Neutrophil (primary cell): ENCODE measurements at regions not wholly inside any gene's neighbourhood (a gene's known extent, or its start where the extent isn't known, plus 50 kb on each side); places are given as distances from the start of the nearest gene placed in this dataset.

Experiments used
- H3K27ac ChIP-seq: fragments of 200-600 bp; sonication (generic); 2 replicates; pipeline ENCODE4 v1.5.1; 2016; ENCODE audit warnings: mild to moderate bottlenecking, moderate library complexity
- H3K27me3 ChIP-seq: fragments of 200-600 bp; sonication (generic); 2 replicates; pipeline ENCODE4 v1.6.0; 2016; ENCODE audit warnings: mild to moderate bottlenecking
- H3K36me3 ChIP-seq: fragments of 200-600 bp; sonication (generic); 2 replicates; pipeline ENCODE4 v1.5.1; 2017
- H3K4me1 ChIP-seq, 2 experiments: fragments of 200-600 bp in 1 of 2; sonication (generic) in 1 of 2; 1 replicate in 1 of 2; 2 replicates in 1 of 2; pipeline versions ENCODE4 v1.5.1 to v1.6.1; 2013 to 2016; ENCODE audit warnings: low read depth in 1 of 2, low read length in 1 of 2, mild to moderate bottlenecking in 1 of 2, moderate library complexity in 1 of 2; ENCODE audit not compliant: control insufficient read depth in 1 of 2, insufficient read depth in 1 of 2
- H3K4me3 ChIP-seq, 2 experiments: fragments of 200-600 bp in 1 of 2; sonication (generic) in 1 of 2; 1 replicate in 1 of 2; 2 replicates in 1 of 2; pipeline ENCODE4 v1.5.1; 2013 to 2016; ENCODE audit warnings: low read depth in 1 of 2, low read length in 1 of 2, mild to moderate bottlenecking in 1 of 2, moderate library complexity in 1 of 2
- H3K9me3 ChIP-seq: fragments of 200-600 bp; sonication (generic); 2 replicates; pipeline ENCODE4 v1.5.1; 2016
- TF ChIP-seq, protein P1 (sequence below): fragments of 200-600 bp; sonication (generic); IDR thresholded peaks from 2 replicates; pipeline ENCODE4 v1.5.1; 2016; ENCODE audit warnings: antibody characterized with exemption

GRCh38 chr17:79305376-79305767 lies 230.7 kb downstream of the ENGASE start:
- H3K27me3 ChIP-seq = peaks cover 41% of the 10 kb centered on the region
- H3K9me3 ChIP-seq = no peaks in the 10 kb centered on the region
- TF ChIP-seq, protein P1, sequence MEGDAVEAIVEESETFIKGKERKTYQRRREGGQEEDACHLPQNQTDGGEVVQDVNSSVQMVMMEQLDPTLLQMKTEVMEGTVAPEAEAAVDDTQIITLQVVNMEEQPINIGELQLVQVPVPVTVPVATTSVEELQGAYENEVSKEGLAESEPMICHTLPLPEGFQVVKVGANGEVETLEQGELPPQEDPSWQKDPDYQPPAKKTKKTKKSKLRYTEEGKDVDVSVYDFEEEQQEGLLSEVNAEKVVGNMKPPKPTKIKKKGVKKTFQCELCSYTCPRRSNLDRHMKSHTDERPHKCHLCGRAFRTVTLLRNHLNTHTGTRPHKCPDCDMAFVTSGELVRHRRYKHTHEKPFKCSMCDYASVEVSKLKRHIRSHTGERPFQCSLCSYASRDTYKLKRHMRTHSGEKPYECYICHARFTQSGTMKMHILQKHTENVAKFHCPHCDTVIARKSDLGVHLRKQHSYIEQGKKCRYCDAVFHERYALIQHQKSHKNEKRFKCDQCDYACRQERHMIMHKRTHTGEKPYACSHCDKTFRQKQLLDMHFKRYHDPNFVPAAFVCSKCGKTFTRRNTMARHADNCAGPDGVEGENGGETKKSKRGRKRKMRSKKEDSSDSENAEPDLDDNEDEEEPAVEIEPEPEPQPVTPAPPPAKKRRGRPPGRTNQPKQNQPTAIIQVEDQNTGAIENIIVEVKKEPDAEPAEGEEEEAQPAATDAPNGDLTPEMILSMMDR = no peak
- no peak overlapping the region for H3K27ac ChIP-seq
- no peaks in the 10 kb centered on the region for H3K36me3 ChIP-seq
- no peak overlapping the region for H3K4me3 ChIP-seq
- H3K4me1 ChIP-seq = no peaks in the 10 kb centered on the region

DNA sequence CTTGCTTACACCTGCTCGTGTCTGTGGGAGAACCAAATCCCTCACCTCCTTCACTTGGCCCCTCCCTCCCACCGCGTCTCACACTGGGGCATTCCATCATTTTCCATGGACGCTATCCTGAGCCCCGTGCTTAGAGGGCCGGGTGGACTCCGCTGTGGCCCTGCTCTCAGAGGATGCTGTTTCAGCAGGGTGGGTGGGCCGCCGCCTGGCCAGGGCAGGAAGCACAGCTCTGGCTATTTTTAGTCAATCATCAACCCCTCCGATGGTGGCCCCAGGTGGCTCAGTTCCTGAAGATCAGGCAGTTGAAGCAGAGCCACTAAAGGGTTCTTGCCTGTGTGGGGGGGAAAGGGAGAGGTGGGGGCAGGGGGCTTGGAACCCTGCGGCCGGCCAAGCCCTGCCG lies 230.3 kb downstream of the ENGASE start:
- Histone ChIP-seq H3K27me3 (peaks cover 41% of the 10 kb centered on the region), H3K4me3 (no peak overlapping the region), H3K9me3 (no peaks in the 10 kb centered on the region), H3K36me3 (no peaks in the 10 kb centered on the region), H3K4me1 (no peaks in the 10 kb centered on the region), H3K27ac (no peak overlapping the region)
- TF ChIP-seq, protein P1 = no peak

DNA sequence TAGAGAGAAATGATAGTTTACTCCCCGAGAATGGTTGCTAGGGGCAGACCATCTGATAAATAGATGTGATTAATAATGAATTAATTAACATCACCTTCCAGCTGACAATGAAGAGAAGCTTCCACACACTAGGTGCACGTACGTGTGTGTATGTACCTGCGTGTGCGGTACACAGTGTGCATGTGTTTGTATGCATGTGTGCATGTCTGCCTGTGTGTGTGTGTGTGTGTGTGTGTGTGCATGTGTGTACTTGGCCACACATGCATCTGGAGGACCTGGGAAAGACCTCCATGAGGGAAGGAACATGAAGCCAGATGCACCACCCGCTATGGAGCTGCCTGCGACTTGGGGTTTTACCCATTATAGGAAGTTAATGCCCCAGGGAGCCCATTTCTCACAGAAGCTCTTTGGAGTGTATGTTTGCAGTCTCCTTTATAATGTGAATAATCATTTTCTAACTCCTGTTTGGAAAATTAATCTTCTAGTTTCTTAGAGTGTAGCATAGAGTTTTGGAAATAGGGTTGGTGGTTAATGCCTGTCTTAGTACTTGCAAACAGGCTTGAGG lies 229.1 kb downstream of the ENGASE start:
- TF ChIP-seq, protein P1 = no peak
- no peaks in the 10 kb centered on the region for H3K4me1 ChIP-seq
- H3K9me3 ChIP-seq = no peaks in the 10 kb centered on the region
- no peak overlapping the region for H3K27ac ChIP-seq
- no peak overlapping the region for H3K4me3 ChIP-seq
- H3K27me3 ChIP-seq = peaks cover 41% of the 10 kb centered on the region
- H3K36me3 ChIP-seq = no peaks in the 10 kb centered on the region

DNA sequence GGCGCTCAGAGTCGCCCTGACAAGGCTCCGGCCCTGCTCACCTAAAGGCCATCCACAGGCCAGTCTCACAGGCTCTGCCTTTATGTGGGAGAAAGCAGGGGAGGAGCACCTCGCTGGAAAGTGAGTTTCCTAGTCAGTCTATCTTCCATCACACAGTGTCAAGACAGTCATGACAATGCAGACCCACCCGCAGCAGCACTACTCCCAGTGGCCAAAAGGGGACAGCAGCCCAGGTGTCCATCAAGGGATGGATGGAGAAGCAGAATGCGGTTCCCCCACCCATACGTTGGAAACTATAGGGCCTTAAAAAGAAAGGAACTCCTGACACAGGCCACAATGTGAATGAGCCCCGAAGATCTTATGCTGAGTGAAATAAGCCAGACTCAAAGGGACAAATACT lies 226.8 kb downstream of the ENGASE start:
- Histone ChIP-seq H3K9me3 (no peaks in the 10 kb centered on the region), H3K4me3 (no peak overlapping the region), H3K36me3 (no peaks in the 10 kb centered on the region), H3K27ac (no peak overlapping the region), H3K27me3 (peaks cover 33% of the 10 kb centered on the region), H3K4me1 (no peaks in the 10 kb centered on the region)
- TF ChIP-seq, protein P1 = no peak

DNA sequence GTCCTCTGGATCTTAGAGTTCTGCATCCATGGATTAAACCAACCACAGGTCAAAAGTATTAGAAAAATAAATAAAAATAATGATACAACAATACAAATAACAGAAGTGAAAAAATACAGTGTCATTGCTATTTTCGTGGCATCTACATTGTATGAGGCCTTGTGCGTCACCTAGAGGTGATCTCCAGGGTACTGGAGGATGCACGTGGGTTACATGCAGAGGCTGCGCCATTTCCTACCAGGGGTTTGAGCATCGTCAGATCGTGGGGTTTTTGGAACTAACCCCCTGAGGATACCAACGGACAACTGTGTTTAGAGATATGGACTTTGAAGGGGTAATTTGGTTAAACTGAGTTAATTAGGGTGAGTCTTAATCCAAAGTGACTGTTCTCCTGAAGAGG lies 224.7 kb downstream of the ENGASE start:
- Histone ChIP-seq H3K4me3 (no peak overlapping the region), H3K27ac (no peak overlapping the region), H3K27me3 (peaks cover 25% of the 10 kb centered on the region), H3K36me3 (no peaks in the 10 kb centered on the region), H3K4me1 (no peaks in the 10 kb centered on the region), H3K9me3 (no peaks in the 10 kb centered on the region)
- TF ChIP-seq, protein P1 = no peak

GRCh38 chr17:79298799-79299198 lies 224.2 kb downstream of the ENGASE start:
- TF ChIP-seq, protein P1 = no peak
- Histone ChIP-seq H3K27me3 (peaks cover 21% of the 10 kb centered on the region), H3K27ac (no peak overlapping the region), H3K36me3 (no peaks in the 10 kb centered on the region), H3K9me3 (no peaks in the 10 kb centered on the region), H3K4me1 (no peaks in the 10 kb centered on the region), H3K4me3 (no peak overlapping the region)
